HEK293T (cell line): ENCODE measurements at regions not wholly inside any gene's neighbourhood (a gene's known extent, or its start where the extent isn't known, plus 50 kb on each side); places are given as distances from the start of the nearest gene placed in this dataset.

Experiments used
- BHLHE40 ChIP-seq: fragments of 450-650 bp; IDR thresholded peaks from 2 replicates; pipeline ENCODE4 v1.6.1; 2016; ENCODE audit warnings: mild to moderate bottlenecking, moderate library complexity, borderline replicate concordance
- ELF4 ChIP-seq: fragments of 450-650 bp; IDR thresholded peaks from 2 replicates; pipeline ENCODE4 v1.6.1; 2017; ENCODE audit warnings: antibody characterized with exemption
- FOXA1 ChIP-seq: fragments of 450-650 bp; IDR thresholded peaks from 2 replicates; pipeline ENCODE4 v1.6.1; 2016; ENCODE audit warnings: mild to moderate bottlenecking
- FOXM1 ChIP-seq: fragments of 450-650 bp; IDR thresholded peaks from 2 replicates; pipeline ENCODE4 v1.6.1; 2017; ENCODE audit warnings: mild to moderate bottlenecking, borderline replicate concordance
- HDGF ChIP-seq: fragments of 450-650 bp; IDR thresholded peaks from 2 replicates; pipeline ENCODE4 v1.6.1; 2017; ENCODE audit warnings: antibody characterized with exemption, borderline replicate concordance
- L3MBTL2 ChIP-seq: fragments of 450-650 bp; conservative IDR thresholded peaks from 2 replicates; pipeline ENCODE4 v1.6.1; 2016; ENCODE audit warnings: mild to moderate bottlenecking
- LEF1 ChIP-seq: fragments of 450-650 bp; IDR thresholded peaks from 2 replicates; pipeline ENCODE4 v1.6.1; 2017; ENCODE audit warnings: mild to moderate bottlenecking, borderline replicate concordance
- SP1 ChIP-seq: fragments of 450-650 bp; IDR thresholded peaks from 2 replicates; pipeline ENCODE4 v1.6.1; 2017
- SUZ12 ChIP-seq: fragments of 450-650 bp; IDR thresholded peaks from 2 replicates; pipeline ENCODE4 v1.6.1; 2016; ENCODE audit warnings: mild to moderate bottlenecking
- TARDBP ChIP-seq: fragments of 450-650 bp; IDR thresholded peaks from 2 replicates; pipeline ENCODE4 v1.6.1; 2016
- ZNF384 ChIP-seq: fragments of 450-650 bp; IDR thresholded peaks from 2 replicates; pipeline ENCODE4 v1.6.1; 2016
- TF ChIP-seq, protein P1 (sequence below): fragments of 450-650 bp; IDR thresholded peaks from 2 replicates; pipeline ENCODE4 v1.6.1; 2016

DNA sequence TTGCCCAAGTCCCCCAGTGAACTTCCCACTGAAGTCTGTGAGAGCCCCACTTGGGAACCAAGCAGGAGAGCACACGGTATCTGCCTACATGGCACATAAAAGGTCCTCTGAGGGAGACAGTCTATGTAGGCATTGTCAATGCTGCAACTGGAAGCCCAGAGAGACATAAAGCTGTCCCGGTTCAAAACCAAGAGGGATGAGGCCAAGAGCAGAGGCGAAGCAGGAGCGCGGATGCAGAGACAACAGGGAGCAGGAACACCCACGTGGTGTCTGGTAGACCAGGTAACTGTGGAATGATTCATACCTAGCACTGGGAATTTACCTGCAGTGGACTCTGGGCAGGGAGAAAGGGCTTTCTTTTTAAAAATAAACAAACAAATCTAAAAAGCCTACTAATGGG, 233.1 kb upstream of the SOX11 start:
- TF ChIP-seq L3MBTL2 (no peak), ELF4 (no peak), BHLHE40 (no peak), FOXM1 (no peak), HDGF (no peak), ZNF384 (no peak), SP1 (no peak), LEF1 (no peak), SUZ12 (no peak), FOXA1 (no peak), TARDBP (no peak)
- TF ChIP-seq, protein P1, sequence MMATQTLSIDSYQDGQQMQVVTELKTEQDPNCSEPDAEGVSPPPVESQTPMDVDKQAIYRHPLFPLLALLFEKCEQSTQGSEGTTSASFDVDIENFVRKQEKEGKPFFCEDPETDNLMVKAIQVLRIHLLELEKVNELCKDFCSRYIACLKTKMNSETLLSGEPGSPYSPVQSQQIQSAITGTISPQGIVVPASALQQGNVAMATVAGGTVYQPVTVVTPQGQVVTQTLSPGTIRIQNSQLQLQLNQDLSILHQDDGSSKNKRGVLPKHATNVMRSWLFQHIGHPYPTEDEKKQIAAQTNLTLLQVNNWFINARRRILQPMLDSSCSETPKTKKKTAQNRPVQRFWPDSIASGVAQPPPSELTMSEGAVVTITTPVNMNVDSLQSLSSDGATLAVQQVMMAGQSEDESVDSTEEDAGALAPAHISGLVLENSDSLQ = no peak
